ENCODE measurements at regions not wholly inside any gene's neighbourhood (a gene's known extent, or its start where the extent isn't known, plus 50 kb on each side); places are given as distances from the start of the nearest gene placed in this dataset.

GRCh38 chr5:30156156-30156555 lies 1037.3 kb upstream of the CDH6 start:
- Histone ChIP-seq H3K27ac (ENCODE audit: low read depth, low read length) (no peak overlapping the region), H3K4me3 (ENCODE audit: insufficient read depth, low read length) (no peak overlapping the region), H3K9me3 (ENCODE audit: low read depth, low read length) (no peaks in the 10 kb centered on the region), H3K36me3 (ENCODE audit: insufficient read depth, low read length) (no peaks in the 10 kb centered on the region), H4K20me1 (ENCODE audit: insufficient read depth, low read length) (no peaks in the 10 kb centered on the region), H3K4me1 (ENCODE audit: insufficient read depth, low read length) (no peaks in the 10 kb centered on the region), H3K27me3 (ENCODE audit: insufficient read depth, low read length) (no peaks in the 10 kb centered on the region), H3K79me2 (ENCODE audit: insufficient read depth, low read length) (no peaks in the 10 kb centered on the region), H2AFZ (ENCODE audit: low read length) (no peak overlapping the region), H3K4me2 (ENCODE audit: insufficient read depth, low read length) (no peak overlapping the region)
- no peak for DNase-seq (ENCODE audit: insufficient read length, low spot score, missing footprints)
- no peak for TF ChIP-seq CTCF (IDR thresholded peaks at IDR 0.05; ENCODE audit: extremely low read depth, low read depth, low read length)

GRCh38 chr5:30152431-30152830 lies 1041.1 kb upstream of the CDH6 start:
- Histone ChIP-seq H3K4me1 (ENCODE audit: insufficient read depth, low read length) (no peaks in the 10 kb centered on the region), H4K20me1 (ENCODE audit: insufficient read depth, low read length) (no peaks in the 10 kb centered on the region), H3K9me3 (ENCODE audit: low read depth, low read length) (no peaks in the 10 kb centered on the region), H3K4me2 (ENCODE audit: insufficient read depth, low read length) (no peak overlapping the region), H2AFZ (ENCODE audit: low read length) (no peak overlapping the region), H3K27ac (ENCODE audit: low read depth, low read length) (no peak overlapping the region), H3K36me3 (ENCODE audit: insufficient read depth, low read length) (no peaks in the 10 kb centered on the region), H3K79me2 (ENCODE audit: insufficient read depth, low read length) (no peaks in the 10 kb centered on the region), H3K27me3 (ENCODE audit: insufficient read depth, low read length) (no peaks in the 10 kb centered on the region), H3K4me3 (ENCODE audit: insufficient read depth, low read length) (no peak overlapping the region)
- no peak for TF ChIP-seq CTCF (IDR thresholded peaks at IDR 0.05; ENCODE audit: extremely low read depth, low read depth, low read length)
- DNase-seq (ENCODE audit: insufficient read length, low spot score, missing footprints), result no peak

- Histone ChIP-seq H2AFZ (ENCODE audit: low read length) (no peak overlapping the region), H3K9me3 (ENCODE audit: low read depth, low read length) (no peaks in the 10 kb centered on the region), H3K79me2 (ENCODE audit: insufficient read depth, low read length) (no peaks in the 10 kb centered on the region), H3K4me1 (ENCODE audit: insufficient read depth, low read length) (no peaks in the 10 kb centered on the region), H3K27ac (ENCODE audit: low read depth, low read length) (no peak overlapping the region), H3K4me3 (ENCODE audit: insufficient read depth, low read length) (no peak overlapping the region), H3K36me3 (ENCODE audit: insufficient read depth, low read length) (no peaks in the 10 kb centered on the region), H3K27me3 (ENCODE audit: insufficient read depth, low read length) (no peaks in the 10 kb centered on the region), H3K4me2 (ENCODE audit: insufficient read depth, low read length) (no peak overlapping the region), H4K20me1 (ENCODE audit: insufficient read depth, low read length) (no peaks in the 10 kb centered on the region)
- DNase-seq (ENCODE audit: insufficient read length, low spot score, missing footprints), result no peak
- TF ChIP-seq CTCF (IDR thresholded peaks at IDR 0.05; ENCODE audit: extremely low read depth, low read depth, low read length), result no peak
Observed at GRCh38 chr5:30150231-30150630, 1043.3 kb upstream of the CDH6 start.

- TF ChIP-seq CTCF (IDR thresholded peaks at IDR 0.05; ENCODE audit: extremely low read depth, low read depth, low read length), result no peak
- Histone ChIP-seq H3K9me3 (ENCODE audit: low read depth, low read length) (no peaks in the 10 kb centered on the region), H4K20me1 (ENCODE audit: insufficient read depth, low read length) (no peaks in the 10 kb centered on the region), H3K79me2 (ENCODE audit: insufficient read depth, low read length) (no peaks in the 10 kb centered on the region), H3K27me3 (ENCODE audit: insufficient read depth, low read length) (no peaks in the 10 kb centered on the region), H2AFZ (ENCODE audit: low read length) (no peak overlapping the region), H3K36me3 (ENCODE audit: insufficient read depth, low read length) (no peaks in the 10 kb centered on the region), H3K27ac (ENCODE audit: low read depth, low read length) (no peak overlapping the region), H3K4me2 (ENCODE audit: insufficient read depth, low read length) (no peak overlapping the region), H3K4me3 (ENCODE audit: insufficient read depth, low read length) (no peak overlapping the region), H3K4me1 (ENCODE audit: insufficient read depth, low read length) (no peaks in the 10 kb centered on the region)
- no peak for DNase-seq (ENCODE audit: insufficient read length, low spot score, missing footprints)
Observed at GRCh38 chr5:30149526-30149925, 1044.0 kb upstream of the CDH6 start.

All from osteoblast (primary cell).